Loucy (cell line): ENCODE measurements at regions not wholly inside any gene's neighbourhood (a gene's known extent, or its start where the extent isn't known, plus 50 kb on each side); places are given as distances from the start of the nearest gene placed in this dataset.

Experiments
- H2AFZ ChIP-seq: fragments of 200-600 bp; sonication (generic); 2 replicates; pipeline ENCODE4 v1.6.0; 2016; ENCODE audit warnings: antibody characterized with exemption, mild to moderate bottlenecking, low read length, moderate library complexity
- H3F3A ChIP-seq: fragments of 200-600 bp; 2 replicates; pipeline ENCODE4 v1.6.0; 2016; ENCODE audit warnings: antibody characterized with exemption, low read depth, mild to moderate bottlenecking
- H3K27me3 ChIP-seq: fragments of 200-600 bp; sonication (generic); 2 replicates; pipeline ENCODE4 v1.6.1; 2014; ENCODE audit warnings: low read length, mild to moderate bottlenecking; ENCODE audit not compliant: insufficient read depth, poor library complexity, severe bottlenecking
- H3K36me3 ChIP-seq: fragments of 200-600 bp; sonication (generic); 2 replicates; pipeline ENCODE4 v1.6.1; 2016; ENCODE audit warnings: low read length; ENCODE audit not compliant: insufficient read depth
- H3K4me1 ChIP-seq: fragments of 200-600 bp; sonication (generic); 2 replicates; pipeline ENCODE4 v1.5.1; 2014; ENCODE audit warnings: low read length, mild to moderate bottlenecking; ENCODE audit not compliant: insufficient read depth, poor library complexity, severe bottlenecking
- H3K4me2 ChIP-seq: fragments of 200-600 bp; sonication (generic); 2 replicates; pipeline ENCODE4 v1.6.0; 2014; ENCODE audit warnings: antibody characterized with exemption, low read length, low read depth, mild to moderate bottlenecking; ENCODE audit not compliant: poor library complexity, severe bottlenecking
- H3K4me3 ChIP-seq: fragments of 200-600 bp; sonication (generic); 2 replicates; pipeline ENCODE4 v1.5.1; 2014; ENCODE audit warnings: low read length, mild to moderate bottlenecking, mixed read lengths; ENCODE audit not compliant: poor library complexity, severe bottlenecking
- H3K79me2 ChIP-seq: fragments of 200-600 bp; sonication (generic); 2 replicates; pipeline ENCODE4 v1.6.1; 2014; ENCODE audit warnings: low read length; ENCODE audit not compliant: insufficient read depth
- H3K9ac ChIP-seq: fragments of 200-600 bp; sonication (generic); 2 replicates; pipeline ENCODE4 v1.6.0; 2014; ENCODE audit warnings: mild to moderate bottlenecking, low read depth, low read length, moderate library complexity; ENCODE audit not compliant: poor library complexity, severe bottlenecking
- H3K9me2 ChIP-seq: fragments of 200-600 bp; sonication (generic); replicated peaks from 2 replicates; pipeline ENCODE4 v1.6.1; 2016; ENCODE audit warnings: low read depth, low read length, mixed read lengths
- H3K9me3 ChIP-seq: fragments of 200-600 bp; sonication (generic); 2 replicates; pipeline ENCODE4 v1.6.1; 2014; ENCODE audit warnings: mild to moderate bottlenecking, antibody characterized with exemption, low read length, low read depth; ENCODE audit not compliant: insufficient read depth
- H4K20me1 ChIP-seq: fragments of 200-600 bp; sonication (generic); 2 replicates; pipeline ENCODE4 v1.6.0; 2014; ENCODE audit warnings: antibody characterized with exemption, low read length, mild to moderate bottlenecking; ENCODE audit not compliant: insufficient read depth, poor library complexity, severe bottlenecking
- CTCF ChIP-seq: fragments of 200-600 bp; sonication (generic); conservative IDR thresholded peaks from 2 replicates; pipeline ENCODE4 v1.5.1; 2014; ENCODE audit warnings: mild to moderate bottlenecking, antibody characterized with exemption, low read length
- EZH2phosphoT487 ChIP-seq: fragments of 200-600 bp; IDR thresholded peaks from 2 replicates; pipeline ENCODE4 v1.6.1; 2018; ENCODE audit warnings: antibody characterized with exemption, mild to moderate bottlenecking, moderate library complexity, borderline replicate concordance

- Histone ChIP-seq H3K27me3 (no peaks in the 10 kb centered on the region), H3F3A (no peaks in the 10 kb centered on the region), H3K4me2 (no peak overlapping the region), H3K79me2 (no peaks in the 10 kb centered on the region), H2AFZ (no peak overlapping the region), H3K36me3 (no peaks in the 10 kb centered on the region), H3K4me1 (no peaks in the 10 kb centered on the region), H3K4me3 (no peak overlapping the region), H4K20me1 (no peaks in the 10 kb centered on the region), H3K9me3 (no peaks in the 10 kb centered on the region), H3K9ac (no peak overlapping the region), H3K9me2 (no peaks in the 10 kb centered on the region)
- TF ChIP-seq EZH2phosphoT487 (no peak), CTCF (no peak)
Observed at GRCh38 chr6:141349710-141350109, 783.0 kb upstream of the GJE1 start.

GRCh38 chr6:141347906-141348492 lies 784.7 kb upstream of the GJE1 start:
- H3K36me3 ChIP-seq = no peaks in the 10 kb centered on the region

GRCh38 chr6:141347086-141347485 lies 785.6 kb upstream of the GJE1 start:
- no peaks in the 10 kb centered on the region for H3K9me3 ChIP-seq
- no peak for TF ChIP-seq EZH2phosphoT487
- no peak overlapping the region for H3K9ac ChIP-seq
- no peak overlapping the region for H3K4me3 ChIP-seq
- no peaks in the 10 kb centered on the region for H3K27me3 ChIP-seq
- H3K36me3 ChIP-seq = no peaks in the 10 kb centered on the region
- no peaks in the 10 kb centered on the region for H3K9me2 ChIP-seq
- H4K20me1 ChIP-seq = no peaks in the 10 kb centered on the region
- H3K79me2 ChIP-seq = no peaks in the 10 kb centered on the region
- H2AFZ ChIP-seq = no peak overlapping the region
- no peak overlapping the region for H3K4me2 ChIP-seq
- H3K4me1 ChIP-seq = no peaks in the 10 kb centered on the region
- no peaks in the 10 kb centered on the region for H3F3A ChIP-seq

More at GRCh38 chr6:141347906-141348492, 784.7 kb upstream of the GJE1 start:
- Histone ChIP-seq H3K9me2 (no peaks in the 10 kb centered on the region), H3K4me3 (no peak overlapping the region), H4K20me1 (no peaks in the 10 kb centered on the region), H3K27me3 (no peaks in the 10 kb centered on the region), H3K4me1 (no peaks in the 10 kb centered on the region), H3K4me2 (no peak overlapping the region), H3K9ac (no peak overlapping the region), H3K79me2 (no peaks in the 10 kb centered on the region), H3F3A (no peaks in the 10 kb centered on the region), H2AFZ (no peak overlapping the region; the same call in 1 of the 2 replicates), H3K9me3 (no peaks in the 10 kb centered on the region)
- TF ChIP-seq EZH2phosphoT487 (no peak), CTCF (no peak)

GRCh38 chr6:141346535-141346934 lies 786.2 kb upstream of the GJE1 start:
- H2AFZ ChIP-seq = no peak overlapping the region
- TF ChIP-seq EZH2phosphoT487 (no peak), CTCF (no peak)
- H3K79me2 ChIP-seq = no peaks in the 10 kb centered on the region

More at GRCh38 chr6:141346535-141346934, 786.2 kb upstream of the GJE1 start:
- no peaks in the 10 kb centered on the region for H3K4me1 ChIP-seq
- no peak overlapping the region for H3K4me2 ChIP-seq
- no peaks in the 10 kb centered on the region for H3K27me3 ChIP-seq
- H3K9me3 ChIP-seq = no peaks in the 10 kb centered on the region
- H3K36me3 ChIP-seq = no peaks in the 10 kb centered on the region
- no peaks in the 10 kb centered on the region for H4K20me1 ChIP-seq
- H3K4me3 ChIP-seq = no peak overlapping the region
- no peaks in the 10 kb centered on the region for H3F3A ChIP-seq
- no peak overlapping the region for H3K9ac ChIP-seq
- H3K9me2 ChIP-seq = no peaks in the 10 kb centered on the region
